Skin of body (tissue), 1 donor: ENCODE measurements at regions not wholly inside any gene's neighbourhood (a gene's known extent, or its start where the extent isn't known, plus 50 kb on each side); places are given as distances from the start of the nearest gene placed in this dataset.
A peak's percentile ranks its signal among the peaks of the same experiment; 100 is the strongest.
"Not testable (repeated sequence)": the region's sequence is repeated elsewhere in the genome, so short reads cannot be mapped to it uniquely, and the experiment has no call there.

ENCODE experiments used
- DNase-seq: peaks from one replicate; lab custom pipeline; 2025; lab: John Stamatoyannopoulos, UW

DNA sequence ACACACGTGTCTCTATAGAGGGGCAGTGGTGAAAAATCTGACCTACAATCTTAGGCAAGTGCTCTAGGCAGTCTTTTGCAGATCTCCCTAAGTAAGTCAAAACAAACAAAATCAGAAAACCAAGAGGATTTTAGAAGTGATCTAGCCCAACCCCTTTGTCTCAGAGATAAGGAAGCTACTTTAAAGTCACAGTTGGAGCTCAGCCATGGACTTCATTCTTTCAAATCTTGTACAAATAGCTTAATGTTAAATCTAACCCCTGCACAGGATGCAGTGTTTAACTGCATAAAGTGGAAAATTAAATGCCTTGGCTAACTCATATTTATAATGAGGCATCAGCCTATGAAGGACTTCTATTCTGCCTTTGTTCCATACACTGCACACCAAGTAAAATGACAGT lies 135.1 kb upstream of the RFX3 start:
- DNase-seq = no peak

DNA sequence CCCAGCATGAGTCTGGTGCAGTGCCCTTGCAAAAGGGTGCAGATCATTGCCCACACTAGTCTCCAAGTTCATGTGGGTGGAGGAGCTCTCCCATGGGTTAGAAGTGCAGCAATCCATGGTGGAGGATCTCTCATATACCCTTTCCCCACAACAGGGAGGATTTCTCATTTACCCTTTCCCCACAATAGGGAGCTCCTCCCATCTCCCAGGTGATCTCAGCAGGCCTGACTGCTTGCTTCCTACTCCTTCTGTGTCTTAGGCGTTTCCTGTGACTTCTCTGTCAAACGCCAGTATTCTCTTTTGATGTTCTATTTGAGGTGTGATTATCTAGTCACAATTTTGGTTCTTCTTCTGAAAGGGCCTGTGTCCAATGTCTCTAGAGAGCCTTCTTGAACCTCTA lies 133.8 kb upstream of the RFX3 start:
- no peak for DNase-seq

DNA sequence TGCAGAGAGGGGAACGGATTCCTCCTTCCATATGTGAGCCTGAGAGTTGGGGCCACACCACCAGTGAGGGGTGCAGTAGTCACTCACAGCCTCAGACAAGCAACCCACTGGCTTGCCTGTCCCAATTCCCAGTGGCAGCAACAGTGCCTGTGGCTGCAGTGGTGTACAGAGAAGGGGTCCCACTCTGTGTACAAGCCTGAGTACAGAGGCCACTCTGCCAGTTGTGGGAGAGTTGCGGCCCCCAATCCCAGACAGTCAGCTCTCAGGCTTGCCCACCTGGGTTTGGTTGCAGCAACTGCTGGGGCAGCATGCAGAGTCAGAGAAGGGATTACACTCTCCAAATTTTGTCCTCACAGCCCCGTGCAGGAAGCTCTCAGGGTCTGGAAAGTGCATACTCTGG lies 133.2 kb upstream of the RFX3 start:
- DNase-seq = no peak

DNA sequence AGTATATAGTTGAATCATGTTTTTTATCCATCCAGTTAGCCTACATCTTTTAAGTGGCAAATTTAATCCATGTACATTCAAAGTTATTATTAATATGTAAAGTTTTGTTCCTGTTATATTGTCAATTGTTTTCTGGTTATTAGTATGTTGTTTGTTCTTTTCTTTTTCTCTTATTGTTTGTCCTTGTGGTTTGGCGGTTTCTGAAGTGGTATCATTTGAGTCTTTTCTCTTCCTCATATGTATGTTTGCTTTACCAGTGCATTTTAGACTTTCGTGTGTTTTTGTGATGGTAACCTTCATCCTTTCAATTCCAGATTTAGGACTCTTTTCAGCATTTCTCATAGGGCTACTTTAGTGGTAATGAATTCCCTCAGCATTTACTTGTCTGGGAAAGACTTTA lies 130.4 kb upstream of the RFX3 start:
- DNase-seq = no peak

DNA sequence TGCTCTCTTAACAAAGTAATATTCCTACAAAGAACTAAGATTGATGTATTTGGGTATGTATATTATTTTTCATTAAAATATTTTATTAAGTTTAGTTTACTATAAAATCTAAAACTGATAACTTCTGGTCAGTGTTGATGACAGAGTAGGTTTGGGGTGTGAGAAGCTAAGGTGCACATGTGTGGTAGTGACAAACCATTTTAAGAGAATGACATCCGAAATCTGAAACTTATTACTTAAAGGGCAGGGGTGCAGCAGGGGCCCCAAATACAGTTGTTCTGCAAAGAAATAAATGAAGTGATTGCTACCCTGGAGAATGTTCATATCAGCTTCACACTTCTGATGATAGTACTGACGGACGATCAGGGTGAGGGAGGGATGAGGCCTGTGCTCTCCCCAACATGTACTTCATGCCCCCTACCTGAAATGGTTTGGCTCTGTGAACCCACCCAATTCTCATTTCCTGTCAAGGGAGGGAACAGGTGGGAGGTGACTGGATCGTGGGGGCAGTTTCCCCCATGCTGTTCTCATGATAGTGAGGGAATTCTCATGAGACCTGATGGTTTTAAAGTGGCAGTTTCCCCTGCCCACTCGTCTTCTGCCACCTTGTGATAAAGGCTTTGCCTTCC lies 125.3 kb upstream of the RFX3 start:
- no peak for DNase-seq

DNA sequence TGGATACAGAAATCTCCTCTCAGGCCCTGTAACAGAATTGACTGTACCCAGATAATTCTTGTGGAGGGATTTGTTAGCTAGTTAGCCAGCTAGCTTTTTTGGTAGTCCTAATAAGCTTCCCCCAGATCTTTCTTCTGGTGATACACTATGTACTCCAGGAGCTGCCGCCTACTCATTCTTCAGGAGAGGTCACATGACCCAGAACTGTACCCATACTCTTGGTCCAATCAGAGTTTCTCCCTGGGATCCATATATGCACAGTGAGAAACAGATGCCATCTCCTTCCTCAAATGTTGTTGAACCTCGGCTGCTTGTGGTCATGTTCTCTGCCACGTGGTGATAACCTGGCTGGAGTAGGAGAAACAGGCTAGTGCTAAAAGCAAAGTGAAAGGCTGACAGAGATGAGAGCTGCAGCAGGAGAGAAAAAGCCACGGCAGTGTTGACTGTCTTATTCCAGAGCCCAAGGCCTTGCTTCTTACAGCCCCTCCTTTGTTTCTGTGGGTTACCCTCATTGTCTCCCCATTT lies 123.0 kb upstream of the RFX3 start:
- DNase-seq = no peak

DNA sequence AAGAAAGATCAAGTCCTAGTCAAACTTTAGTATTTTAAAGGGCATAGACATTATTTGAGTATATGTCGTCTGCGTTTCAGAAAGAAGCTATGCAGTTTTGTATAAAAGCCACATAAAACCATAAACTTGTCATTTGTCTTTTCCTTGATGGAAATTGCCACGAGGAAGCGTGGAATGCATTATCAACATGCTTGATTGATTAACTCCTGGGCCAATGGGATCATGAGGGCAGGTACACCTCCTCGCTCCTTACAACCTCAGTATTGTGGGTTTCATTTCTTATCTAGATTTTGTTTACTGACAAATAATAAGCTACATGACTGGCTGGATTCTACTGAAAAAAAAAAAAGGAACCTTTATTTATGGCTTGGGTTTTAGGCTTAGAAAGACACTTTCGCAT lies 122.5 kb upstream of the RFX3 start:
- no peak for DNase-seq

DNA sequence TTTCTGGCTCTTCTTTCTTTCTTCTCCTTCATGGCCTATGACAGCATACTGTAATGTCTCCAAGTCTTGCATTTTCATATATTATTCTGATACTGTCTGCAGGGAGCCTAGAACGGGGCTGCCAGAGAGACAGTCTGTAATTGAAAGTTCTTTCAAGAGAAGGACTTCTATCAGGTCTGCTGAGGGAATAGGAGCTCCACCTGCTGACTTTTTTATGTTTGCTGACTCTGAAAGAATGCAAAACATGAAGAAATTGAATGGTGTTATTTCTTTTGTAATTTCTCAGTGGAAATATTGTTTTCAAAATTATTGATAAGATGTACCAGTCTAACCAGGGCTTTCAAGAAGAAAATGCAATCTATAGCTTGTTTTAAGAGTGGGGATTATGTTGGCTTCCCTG lies 121.9 kb upstream of the RFX3 start:
- no peak for DNase-seq

DNA sequence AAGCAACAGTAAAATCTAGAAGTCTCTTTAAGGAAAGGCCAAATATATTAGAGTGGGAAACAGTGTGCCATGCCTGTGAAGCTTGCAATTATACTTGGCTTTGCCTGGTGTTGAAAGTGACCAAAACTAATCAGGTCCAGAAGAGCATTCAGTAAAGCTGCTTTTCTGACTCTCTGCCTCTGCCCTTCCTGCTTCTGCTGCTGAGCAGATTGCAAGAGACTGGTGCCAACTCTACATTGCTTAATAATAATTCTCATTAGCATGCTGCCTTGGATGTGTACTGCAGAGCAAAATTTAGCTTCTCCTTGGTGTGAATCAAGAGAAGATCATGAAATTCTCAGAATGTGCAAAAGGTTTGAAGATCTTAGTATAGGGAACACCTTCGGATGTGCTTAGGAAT lies 120.4 kb upstream of the RFX3 start:
- peak; percentile 4 for DNase-seq

DNA sequence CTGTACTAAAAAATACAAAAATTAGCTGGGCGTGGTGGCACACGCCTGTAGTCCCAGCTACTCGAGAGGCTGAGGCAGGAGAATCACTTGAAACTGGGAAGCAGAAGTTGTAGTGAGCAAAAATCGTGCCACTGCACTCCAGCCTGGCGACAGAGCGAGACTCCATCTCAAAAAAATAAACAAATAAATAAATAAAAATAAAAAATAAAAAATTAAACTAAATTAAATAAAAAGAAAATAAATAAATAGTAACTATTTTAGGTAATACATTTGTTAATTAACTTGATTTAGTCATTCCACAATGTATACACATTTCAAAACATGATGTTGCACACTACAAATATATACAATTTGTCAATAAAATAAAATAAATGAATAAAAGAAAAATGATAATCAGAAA lies 116.3 kb upstream of the RFX3 start:
- DNase-seq = not testable (repeated sequence)

DNA sequence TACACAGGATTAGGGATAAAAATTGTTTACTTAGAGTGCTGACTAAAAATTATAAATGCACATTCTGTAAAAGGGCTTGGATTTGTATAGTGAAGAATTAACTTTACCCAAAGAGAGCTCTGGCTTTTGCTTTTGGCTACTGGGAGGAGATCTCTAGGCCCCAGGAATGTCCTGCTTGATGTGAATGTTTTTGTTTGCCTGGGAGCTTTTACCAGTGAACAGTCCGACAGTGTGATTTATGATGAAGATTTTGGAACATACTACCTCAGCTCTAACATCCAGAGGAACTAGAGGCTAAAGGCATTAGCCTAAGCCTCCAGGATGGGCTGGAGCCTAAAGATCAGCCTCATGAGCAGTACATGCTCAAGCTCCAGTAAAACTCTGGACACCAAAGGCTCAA lies 103.7 kb upstream of the RFX3 start:
- DNase-seq = no peak

DNA sequence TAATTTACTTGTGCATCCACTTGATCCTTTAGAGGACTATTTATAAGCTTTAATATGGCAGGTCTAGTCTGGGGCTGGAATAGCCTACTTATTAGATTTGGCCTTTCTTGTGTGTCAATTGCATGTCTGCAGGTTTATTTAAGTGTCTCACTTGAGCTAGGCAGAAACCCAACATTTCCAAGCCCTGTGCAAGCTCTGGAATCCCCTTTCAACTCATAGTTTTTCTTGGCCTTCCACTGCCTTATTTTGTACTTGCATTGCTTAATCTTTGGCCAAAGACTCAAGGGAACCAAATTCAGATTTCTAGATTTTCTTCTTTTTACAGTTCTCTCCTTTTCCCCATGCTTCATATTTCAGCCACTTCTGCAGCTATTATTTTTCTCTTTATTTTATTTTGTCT lies 102.4 kb upstream of the RFX3 start:
- no peak for DNase-seq

DNA sequence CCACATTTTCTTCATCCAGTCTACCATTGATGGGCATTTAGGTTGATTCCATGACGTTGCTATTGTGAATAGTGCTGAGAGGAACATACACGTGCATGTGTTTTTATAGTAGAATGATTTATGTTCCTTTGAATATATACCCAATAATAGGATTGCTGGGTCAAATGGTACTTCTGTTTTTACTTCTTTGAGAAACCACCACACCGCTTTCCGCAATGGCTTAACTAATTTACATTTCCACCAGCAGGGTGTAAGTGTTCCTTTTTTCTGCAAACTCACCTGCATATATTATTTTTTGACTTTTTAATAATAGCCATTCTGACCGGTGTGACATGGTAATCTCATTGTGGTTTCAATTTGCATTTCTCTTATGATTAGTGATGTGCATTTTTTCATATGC lies 82.2 kb upstream of the RFX3 start:
- no peak for DNase-seq

DNA sequence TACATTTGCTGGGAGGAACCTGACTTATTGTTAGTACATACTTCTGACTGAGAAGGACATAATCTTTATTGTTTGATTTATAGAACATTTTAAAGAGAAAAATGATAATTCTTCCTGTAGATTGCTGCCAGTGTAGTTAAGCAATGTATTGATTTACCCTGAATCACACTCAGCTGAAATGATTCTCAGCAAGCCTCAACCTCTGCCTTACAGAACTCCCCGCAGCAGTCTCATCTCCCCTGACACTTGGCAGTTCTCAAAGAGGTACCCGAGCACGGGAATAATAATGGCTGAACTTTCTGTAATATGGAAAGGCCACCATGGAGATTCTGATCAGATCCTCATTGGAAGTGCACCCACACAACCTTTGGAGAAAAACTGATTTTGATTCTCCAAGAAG lies 74.9 kb upstream of the RFX3 start:
- no peak for DNase-seq

DNA sequence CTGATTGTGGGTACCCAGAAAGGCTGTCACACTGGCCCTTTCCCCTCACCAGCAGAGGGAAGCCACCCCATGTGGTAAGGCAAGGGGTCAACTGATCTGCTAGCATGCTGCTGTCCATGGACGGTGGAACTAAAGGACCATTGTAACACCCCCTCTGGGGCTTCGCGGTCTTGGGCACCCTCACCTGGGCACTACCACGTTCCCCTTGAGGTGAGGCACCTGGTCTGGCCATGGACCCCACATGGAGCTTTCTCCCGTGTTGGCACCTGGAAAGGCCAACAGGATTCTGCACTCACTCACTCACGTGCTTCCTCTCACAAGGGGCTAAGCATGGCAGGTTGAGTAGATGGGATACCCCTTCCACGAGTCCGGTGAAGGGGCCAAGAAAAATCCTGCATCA lies 72.0 kb upstream of the RFX3 start:
- DNase-seq = no peak

DNA sequence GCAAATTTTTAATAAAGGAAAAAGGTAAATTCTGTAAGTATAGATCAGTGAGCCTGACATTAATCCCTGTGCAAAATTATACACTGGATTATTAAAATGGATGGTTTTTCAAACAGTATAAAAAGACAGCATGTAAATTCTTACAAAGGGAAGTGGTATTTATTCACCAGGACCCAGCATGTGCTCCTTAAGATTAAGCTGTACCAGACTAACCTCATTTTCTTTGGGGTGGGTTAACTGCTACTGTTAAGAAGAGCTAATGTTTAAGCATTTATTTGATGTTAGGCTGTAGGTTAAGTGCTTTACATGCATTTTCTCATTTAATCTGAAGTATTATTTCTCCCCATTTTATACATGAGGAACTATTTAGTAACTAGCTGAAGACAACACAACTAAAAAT lies 60.3 kb upstream of the RFX3 start:
- DNase-seq = no peak

DNA sequence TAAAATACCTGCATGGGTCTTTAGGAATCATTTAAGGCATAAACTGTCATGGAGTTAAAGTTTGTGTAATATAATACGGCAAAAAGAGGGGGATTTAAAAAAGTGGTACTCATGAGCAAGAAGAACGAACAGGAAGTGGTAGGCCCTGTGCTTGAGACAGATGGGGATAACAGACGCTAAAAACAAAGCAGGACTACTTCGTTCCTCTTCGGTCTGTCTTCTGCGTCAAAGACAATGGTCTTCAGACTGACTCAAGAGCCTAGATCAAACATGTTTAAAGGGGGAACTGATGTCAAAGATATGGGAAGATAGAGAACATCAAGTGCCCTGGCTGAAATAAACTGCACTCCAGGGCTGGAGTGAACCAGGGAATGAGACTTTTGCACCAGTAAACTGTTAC lies 59.8 kb upstream of the RFX3 start:
- DNase-seq = no peak

DNA sequence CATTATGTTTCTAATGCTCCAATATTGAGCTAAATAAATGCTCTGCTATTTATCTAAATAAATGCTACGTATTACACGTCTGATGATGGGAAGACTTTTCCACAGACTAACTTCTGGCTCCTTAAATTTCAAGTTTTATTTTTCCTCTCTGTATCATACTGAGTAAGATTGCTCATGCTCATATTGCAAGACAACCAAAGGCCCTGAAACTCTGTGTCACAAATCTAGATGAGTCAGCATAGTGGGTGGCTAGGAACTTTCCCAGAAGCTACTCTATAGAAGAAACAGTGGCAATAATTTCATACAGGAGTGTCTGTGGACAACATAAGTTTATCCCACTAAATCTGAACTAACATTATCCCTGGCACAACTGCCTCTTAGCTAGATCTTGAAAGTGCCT lies 53.0 kb upstream of the RFX3 start:
- no peak for DNase-seq

DNA sequence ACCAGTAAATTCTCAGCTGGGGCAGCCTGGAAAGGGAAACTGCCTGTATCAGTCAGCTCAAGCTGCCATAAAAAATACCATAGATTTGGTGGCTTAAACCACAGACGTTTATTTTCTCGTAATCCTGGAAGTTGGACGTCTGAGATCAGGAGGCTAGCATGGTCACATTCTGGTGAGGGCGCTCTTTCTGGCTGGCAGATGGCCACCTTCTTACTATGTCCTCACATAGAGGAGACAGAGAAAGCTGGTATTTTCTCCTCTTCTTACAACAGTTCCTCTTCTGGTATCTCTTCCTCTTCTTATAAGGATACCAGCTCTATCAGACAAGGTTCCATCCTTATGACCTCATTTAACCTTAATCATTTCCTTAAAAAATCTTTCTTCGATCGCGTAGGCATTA lies 50.5 kb upstream of the RFX3 start:
- no peak for DNase-seq

DNA sequence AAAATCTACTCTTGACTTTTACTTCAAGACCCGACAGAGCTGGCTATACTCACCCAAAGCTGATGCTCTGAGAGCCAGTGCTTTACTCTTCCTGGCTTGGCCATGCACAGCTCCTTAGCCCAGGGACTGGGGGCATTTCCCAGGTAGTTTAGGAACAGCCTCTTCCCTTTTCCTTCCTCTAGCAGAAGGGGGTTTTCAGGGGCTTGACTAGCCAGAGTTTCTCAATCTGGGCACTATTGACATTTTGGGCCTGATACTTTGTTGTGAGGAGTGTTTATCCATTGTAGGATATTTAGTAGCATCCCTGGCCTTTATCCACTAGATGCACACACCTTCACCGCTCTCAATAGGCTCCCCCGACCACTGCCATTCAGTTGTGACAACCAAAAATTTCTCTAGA lies 50.0 kb upstream of the RFX3 start:
- no peak for DNase-seq
